GM08714 (cell line): ENCODE measurements at regions not wholly inside any gene's neighbourhood (a gene's known extent, or its start where the extent isn't known, plus 50 kb on each side); places are given as distances from the start of the nearest gene placed in this dataset.
A peak's percentile ranks its signal among the peaks of the same experiment; 100 is the strongest.

Experiments used
- H3K4me3 ChIP-seq: fragments of 200-500 bp; sonication (Bioruptor generic); 2 replicates; pipeline ENCODE4 v1.5.1; 2014; ENCODE audit warnings: mild to moderate bottlenecking, low read length, inconsistent platforms
- ZNF274 ChIP-seq: IDR thresholded peaks from 2 replicates; pipeline ENCODE4 v1.6.1; 2012; ENCODE audit warnings: mild to moderate bottlenecking, low read depth, low read length

DNA sequence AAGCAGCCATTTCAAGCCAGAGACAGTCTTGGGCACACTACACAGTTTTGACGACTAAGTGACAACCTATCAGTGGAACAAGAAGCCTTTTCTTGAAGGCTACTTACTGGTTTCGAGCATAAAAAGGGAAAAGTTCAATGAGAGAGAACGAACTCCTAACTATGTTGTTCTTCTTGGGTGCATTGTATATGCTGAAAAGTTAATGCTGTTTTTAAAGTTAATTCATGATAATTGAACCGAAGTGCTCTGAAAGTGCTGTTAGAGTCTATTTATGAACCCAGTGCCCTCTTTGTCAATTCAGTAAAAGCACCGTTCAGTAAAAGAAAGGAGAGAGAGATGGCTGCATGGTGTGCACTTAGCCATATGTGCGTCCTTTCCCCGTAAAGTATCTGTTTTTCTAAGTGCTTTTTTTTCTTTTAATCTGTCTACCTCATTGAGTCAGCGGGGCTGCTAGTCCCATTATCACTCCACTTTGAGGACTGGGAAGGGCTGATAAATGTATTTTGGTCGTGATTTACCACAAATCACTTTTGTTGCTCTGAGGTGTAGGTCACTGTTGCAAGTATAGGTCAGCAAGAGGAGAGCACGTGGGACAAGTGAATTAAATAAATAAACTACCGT lies 380.7 kb upstream of the GOLIM4 start:
- H3K4me3 ChIP-seq: no peak overlapping the region
- no peak for TF ChIP-seq ZNF274

DNA sequence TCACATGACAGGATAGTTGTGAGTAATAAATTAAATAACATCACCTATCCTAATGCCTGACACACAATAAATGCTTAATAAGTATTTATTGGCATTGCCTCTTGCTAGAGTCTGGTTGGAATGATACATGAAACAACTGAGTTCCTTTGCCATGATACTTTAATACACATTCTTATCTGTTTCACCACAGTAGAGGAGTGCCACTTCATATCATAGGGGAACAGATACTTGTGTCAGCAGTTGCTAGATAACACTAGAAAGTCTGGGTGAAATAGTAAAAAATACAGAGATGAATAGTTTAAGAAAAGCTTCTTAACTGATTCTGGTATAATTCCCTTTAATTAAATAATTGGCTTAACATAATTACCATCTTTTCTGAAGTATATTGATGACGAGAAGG lies 380.0 kb upstream of the GOLIM4 start:
- no peak for TF ChIP-seq ZNF274
- no peak overlapping the region for H3K4me3 ChIP-seq

DNA sequence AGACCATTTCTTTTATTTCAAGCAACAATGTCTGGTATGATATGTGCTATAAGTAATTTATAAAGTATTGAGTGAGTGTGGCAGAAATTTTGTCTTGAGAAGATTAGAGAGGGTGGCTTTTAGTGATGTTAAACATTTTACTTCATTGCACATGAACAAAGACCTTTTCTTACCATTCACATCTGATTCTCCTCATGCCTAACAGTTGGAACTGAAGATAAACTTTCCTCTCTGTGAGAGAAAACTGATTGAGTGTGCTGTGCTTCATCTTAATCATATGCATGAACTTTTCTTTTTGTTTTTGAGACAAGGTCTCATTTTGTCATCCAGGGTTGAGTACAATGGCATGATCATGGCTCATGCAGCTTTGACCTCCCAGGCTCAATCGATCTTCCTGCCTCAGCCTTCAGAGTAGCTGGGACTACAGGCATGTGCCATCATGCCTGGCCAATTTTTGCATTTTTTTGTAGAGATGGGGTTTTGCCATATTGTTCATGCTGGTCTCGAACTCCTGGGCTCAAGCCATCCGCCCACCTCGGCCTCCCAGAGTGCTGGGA lies 377.7 kb upstream of the GOLIM4 start:
- no peak for TF ChIP-seq ZNF274
- H3K4me3 ChIP-seq: no peak overlapping the region

DNA sequence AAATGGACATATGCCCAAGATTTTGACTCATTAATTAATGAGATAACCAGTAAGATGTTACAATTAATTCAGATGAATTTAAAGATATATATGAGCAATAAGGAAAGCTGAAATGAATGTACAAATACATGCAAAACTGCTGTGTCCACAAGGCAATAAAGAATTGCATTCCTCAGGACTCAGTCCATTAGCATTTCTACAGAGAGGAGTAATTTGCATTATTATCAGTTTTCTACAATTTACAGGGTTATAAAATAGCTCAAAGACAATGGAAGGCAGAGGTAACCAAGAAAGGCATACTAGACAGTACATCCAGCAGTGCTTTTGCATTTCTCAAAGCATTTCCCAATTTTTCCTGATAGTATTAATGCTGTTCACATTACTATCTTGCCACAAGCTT lies 377.1 kb upstream of the GOLIM4 start:
- H3K4me3 ChIP-seq: no peak overlapping the region
- TF ChIP-seq ZNF274: no peak

DNA sequence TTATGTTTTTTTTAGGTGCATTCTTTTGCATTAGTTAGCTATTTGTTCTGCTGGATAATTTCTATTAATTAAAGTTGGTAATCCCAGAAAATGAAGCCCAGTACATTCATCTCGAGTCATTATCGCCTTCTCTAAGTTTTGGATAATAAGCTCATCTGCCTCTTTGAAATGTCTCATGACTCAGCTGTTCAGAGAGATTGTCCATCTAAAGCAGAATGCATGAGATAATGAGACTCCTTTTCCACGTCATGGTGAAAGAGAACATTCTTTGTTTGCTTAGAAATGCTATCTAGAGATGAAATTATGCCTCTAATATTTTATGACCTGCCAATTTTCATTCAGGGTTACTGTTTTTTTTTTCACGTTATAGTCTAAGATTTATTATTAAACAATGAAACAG lies 374.7 kb upstream of the GOLIM4 start:
- TF ChIP-seq ZNF274: no peak
- no peak overlapping the region for H3K4me3 ChIP-seq

DNA sequence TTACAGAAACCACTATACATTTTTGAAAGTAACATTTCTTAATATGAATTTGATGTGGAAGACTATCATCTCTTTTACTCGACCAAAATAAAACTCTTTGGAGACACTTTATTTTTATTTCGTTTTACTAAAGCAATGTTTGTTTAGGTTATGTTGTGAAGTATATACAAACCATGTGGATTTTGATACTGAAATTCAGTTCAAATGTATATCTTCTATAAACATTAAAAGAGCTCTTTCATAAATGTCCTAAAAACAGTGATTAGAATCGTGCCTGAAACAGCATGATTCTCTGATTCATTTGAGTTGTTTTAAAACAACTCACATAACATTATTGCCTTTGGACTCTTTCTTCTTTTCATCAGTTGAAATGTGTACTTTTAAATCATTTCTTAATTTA lies 373.7 kb upstream of the GOLIM4 start:
- H3K4me3 ChIP-seq: no peak overlapping the region
- TF ChIP-seq ZNF274: no peak

DNA sequence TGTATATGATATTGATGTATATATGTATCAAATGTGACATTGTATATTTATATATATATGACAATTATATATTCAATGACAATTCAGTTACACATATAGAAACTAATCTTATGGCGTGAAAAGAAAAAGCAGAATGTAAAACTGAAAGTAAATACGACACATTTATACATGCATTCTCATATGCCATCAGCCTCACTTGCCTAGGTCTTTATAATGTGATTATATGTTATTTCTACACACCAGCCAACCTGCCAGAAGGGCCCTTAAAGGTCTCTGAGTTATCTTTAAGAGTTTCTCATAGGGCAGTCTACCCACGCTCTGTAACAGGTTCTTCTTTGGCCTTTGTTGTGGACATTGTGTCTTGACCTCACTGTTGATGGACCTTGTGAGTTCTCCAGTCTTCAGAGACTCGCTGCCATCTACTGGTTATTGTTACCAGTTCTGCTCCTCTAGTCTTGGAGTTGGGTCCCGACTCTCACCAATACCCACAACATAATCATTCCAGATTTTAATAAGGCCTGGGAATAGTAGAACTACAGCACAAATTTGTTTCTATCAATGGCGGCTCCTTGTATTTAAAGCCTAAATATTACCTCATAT lies 371.5 kb upstream of the GOLIM4 start:
- no peak for TF ChIP-seq ZNF274
- 0 out of 2 replicates have a peak overlapping the region, but pooled peaks have one; percentile 28 for H3K4me3 ChIP-seq

DNA sequence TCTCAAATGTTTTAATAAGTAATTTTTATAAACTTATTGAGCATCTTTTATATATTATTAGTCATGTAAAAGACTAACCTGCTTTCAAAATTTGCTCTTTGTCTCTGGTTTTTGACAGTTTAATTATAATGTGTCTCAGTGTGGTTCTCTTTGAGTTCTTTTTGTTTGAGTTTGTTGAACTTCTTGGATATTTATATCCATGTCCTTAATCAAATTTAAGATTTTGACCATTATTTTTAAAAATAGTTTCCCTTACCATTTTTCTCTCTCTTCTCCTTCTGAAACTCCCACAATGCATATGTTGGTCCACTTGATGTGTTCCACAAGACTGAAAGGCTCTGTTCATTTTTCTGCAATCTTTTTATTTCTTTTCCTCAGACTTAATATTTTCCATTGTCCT lies 366.1 kb upstream of the GOLIM4 start:
- no peak for TF ChIP-seq ZNF274
- no peak overlapping the region for H3K4me3 ChIP-seq

DNA sequence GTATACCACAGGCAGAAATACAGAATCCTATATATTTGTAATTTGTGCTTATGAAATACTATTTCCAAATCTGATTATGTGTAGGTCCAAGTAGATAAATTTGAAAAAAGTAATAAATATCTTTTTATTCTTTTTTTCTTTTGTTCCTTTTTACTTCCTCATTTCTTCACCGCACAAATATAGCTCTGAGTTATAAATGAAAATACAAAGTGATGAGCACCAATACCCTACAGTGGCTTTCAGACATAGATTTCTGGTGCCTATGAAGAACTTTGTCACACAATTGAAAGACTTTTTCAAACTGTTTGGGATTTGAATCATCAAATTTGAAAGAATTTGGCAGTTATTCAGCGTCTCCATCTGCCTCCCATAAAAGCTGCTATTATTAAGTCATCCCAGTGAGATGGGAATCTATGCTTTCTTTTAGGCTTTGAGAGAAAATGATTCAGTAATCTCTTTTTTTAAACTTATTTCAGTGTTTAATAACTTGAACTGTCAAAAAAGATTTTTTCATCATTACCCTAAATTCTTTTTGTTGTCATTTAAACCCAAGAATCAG lies 363.6 kb upstream of the GOLIM4 start:
- TF ChIP-seq ZNF274: no peak
- no peak overlapping the region for H3K4me3 ChIP-seq

DNA sequence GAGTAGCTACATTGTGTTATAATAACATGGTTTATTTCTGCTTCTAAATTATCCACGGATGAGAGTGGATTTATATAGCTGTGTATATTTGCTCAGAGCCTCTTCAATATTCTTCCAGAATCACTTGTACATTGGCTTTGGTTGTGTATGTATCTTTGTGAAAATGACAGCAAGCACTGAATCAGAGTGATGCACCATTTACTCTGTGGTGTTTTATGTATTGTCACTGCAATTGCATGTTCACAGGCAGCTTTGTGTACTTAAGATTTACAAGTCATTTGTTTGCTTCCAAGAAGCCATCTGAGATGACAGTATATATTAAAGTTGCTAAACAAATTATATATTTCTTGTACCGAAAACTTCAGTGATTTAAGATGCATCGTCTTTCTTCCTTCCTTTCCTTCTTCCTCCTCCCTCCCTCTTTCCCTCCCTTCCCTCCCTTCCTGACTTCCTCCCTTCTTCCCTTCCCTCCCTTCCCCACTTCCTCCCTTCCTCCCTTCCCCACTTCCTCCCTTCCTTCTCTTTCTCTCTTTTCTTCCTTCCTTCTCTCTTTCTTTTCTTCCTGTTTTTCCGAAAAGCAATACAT lies 362.3 kb upstream of the GOLIM4 start:
- no peak overlapping the region for H3K4me3 ChIP-seq
- TF ChIP-seq ZNF274: no peak

DNA sequence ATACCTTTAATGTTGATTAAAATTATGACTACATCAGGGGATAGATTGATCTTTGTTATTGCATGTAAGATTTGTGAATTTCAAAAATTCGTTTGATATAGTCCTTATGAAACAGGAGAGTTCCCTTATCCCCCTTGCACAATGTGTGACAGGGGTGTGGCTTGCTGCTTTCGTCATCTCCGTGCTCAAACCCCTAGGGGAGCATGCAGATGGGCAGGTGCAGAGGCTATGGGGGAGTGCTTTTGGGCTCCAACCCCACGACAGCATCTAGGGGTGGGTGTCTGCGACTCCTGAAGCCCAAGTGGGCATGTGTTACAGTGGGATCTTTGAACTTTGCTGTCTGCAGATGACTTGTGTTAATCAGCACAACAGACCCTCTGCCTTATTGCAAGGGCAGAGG lies 360.1 kb upstream of the GOLIM4 start:
- H3K4me3 ChIP-seq: no peak overlapping the region
- no peak for TF ChIP-seq ZNF274

DNA sequence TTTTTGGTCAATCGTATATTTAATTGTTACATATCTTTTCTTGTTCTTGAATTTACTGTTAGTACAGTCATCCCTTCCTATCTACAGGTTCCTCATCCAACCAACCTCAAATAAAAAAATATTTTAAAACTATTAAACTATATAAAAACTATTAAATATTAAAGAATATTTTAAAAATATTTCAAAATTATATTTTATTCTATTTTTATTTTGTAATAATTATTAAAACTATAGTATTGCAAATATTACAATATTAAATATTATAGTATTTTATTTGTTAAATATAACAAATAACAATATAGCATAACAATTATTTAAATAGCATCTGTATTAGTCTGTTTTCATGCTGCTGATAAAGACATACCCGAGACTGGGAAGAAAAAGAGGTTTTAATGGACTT lies 357.9 kb upstream of the GOLIM4 start:
- TF ChIP-seq ZNF274: no peak

DNA sequence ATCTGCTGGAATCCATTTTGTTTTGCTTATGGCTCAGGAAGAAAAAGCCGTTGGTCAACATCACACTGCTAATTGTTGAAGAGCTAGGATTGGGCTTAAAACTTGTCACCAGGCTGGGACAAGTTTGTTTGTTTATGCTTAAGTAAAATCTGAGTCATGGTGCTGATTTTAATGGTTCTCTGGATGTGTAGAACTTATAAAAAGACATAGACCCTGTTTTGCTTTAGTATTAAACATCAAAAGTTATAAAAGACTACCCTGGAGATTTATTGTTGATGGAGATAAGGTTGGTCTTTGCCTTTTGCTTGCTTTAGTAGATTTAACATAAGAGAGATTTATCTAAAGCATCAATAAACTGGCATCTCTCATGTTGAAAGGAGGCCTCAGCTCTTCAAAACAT lies 348.2 kb upstream of the GOLIM4 start:
- no peak for TF ChIP-seq ZNF274

More for the DNA sequence above, 357.9 kb upstream of the GOLIM4 start:
- H3K4me3 ChIP-seq: no peak overlapping the region

DNA sequence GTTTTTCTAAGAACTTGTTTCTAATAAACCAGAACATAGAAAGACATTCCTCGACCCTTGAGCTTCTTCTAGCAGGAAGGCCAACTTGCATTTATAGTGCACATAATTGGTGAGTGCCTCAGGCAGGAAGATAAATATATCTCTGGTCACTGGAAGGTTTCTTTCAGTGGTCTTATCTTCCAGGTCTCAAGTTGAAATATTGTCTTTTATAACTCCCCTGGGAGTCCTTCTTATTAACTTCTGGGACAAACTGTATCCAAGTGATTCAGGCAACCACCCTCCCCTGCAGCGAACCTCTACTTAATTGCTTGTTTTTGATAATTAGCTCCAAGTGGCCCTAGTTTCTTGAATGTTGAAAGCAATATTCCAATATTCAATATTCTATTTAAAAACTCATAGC lies 346.8 kb upstream of the GOLIM4 start:
- TF ChIP-seq ZNF274: no peak
- no peak overlapping the region for H3K4me3 ChIP-seq

More for the DNA sequence above, 348.2 kb upstream of the GOLIM4 start:
- H3K4me3 ChIP-seq: no peak overlapping the region

DNA sequence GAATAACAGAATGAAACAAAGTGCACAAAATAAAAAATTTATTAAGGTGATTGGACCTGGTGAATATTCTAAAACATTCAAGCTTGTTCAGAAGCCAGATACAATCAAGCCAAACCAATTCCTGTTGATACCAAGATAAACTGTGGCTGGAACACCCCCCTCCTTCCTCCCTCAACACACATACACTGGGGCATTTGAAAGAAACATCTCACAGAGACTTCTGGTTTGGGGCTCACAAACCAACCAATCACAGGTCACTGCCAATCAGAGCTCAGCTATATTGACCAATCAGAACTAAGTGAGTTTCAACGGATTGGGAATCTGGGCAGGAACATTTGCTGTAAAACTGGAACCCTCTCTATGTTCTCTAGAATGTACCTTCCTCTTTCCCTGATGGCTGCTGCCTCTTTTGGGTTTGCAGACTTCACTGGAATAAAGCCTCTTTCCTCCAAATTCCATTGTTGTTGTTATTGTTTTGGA lies 340.6 kb upstream of the GOLIM4 start:
- no peak for TF ChIP-seq ZNF274
- no peak overlapping the region for H3K4me3 ChIP-seq
